Esophagus mucosa (tissue), 1 donor: ENCODE measurements at regions not wholly inside any gene's neighbourhood (a gene's known extent, or its start where the extent isn't known, plus 50 kb on each side); places are given as distances from the start of the nearest gene placed in this dataset.
"Not testable (repeated sequence)": the region's sequence is repeated elsewhere in the genome, so short reads cannot be mapped to it uniquely, and the experiment has no call there.

Experiments used
- ATAC-seq: fragments of 200-7000 bp; cut with Tn5 transposase; one replicate; pipeline ENCODE4 v1.9.1; 2020
- donor health status: DM: yes; HTN: yes; CAD: no.

GRCh38 chrX:125507119-125507518 lies 187.4 kb downstream of the TEX13C start:
- no peak for ATAC-seq

GRCh38 chrX:125520029-125520428 lies 200.4 kb downstream of the TEX13C start:
- ATAC-seq: no peak

- no peak for ATAC-seq
These were observed 203.1 kb downstream of the TEX13C start for GRCh38 chrX:125522752-125523151.

GRCh38 chrX:125532411-125533089 lies 212.9 kb downstream of the TEX13C start:
- no peak for ATAC-seq

- ATAC-seq: no peak
These were observed 213.7 kb downstream of the TEX13C start for GRCh38 chrX:125533352-125533751.

- no peak for ATAC-seq
These were observed 224.5 kb downstream of the TEX13C start for GRCh38 chrX:125544031-125544660.

GRCh38 chrX:125544856-125545255 lies 225.2 kb downstream of the TEX13C start:
- peak; percentile 26 for ATAC-seq

- no peak for ATAC-seq
These were observed 257.8 kb downstream of the TEX13C start for GRCh38 chrX:125577479-125577878.

- no peak for ATAC-seq
These were observed 284.8 kb downstream of the TEX13C start for GRCh38 chrX:125604448-125604847.

- no peak for ATAC-seq
These were observed 285.5 kb downstream of the TEX13C start for GRCh38 chrX:125605145-125605544.

- ATAC-seq: not testable (repeated sequence)
These were observed 295.1 kb downstream of the TEX13C start for GRCh38 chrX:125614591-125615343.

- ATAC-seq: no peak
These were observed 301.3 kb downstream of the TEX13C start for GRCh38 chrX:125620715-125621587.

GRCh38 chrX:125621588-125621927 lies 301.9 kb downstream of the TEX13C start:
- ATAC-seq: no peak

GRCh38 chrX:125622899-125623298 lies 303.2 kb downstream of the TEX13C start:
- no peak for ATAC-seq

GRCh38 chrX:125627676-125628075 lies 308.0 kb downstream of the TEX13C start:
- ATAC-seq: no peak

GRCh38 chrX:125628435-125628834 lies 308.8 kb downstream of the TEX13C start:
- ATAC-seq: no peak

GRCh38 chrX:125641405-125641804 lies 321.7 kb downstream of the TEX13C start:
- no peak for ATAC-seq

- no peak for ATAC-seq
These were observed 326.5 kb downstream of the TEX13C start for GRCh38 chrX:125646195-125646594.

GRCh38 chrX:125651426-125651825 lies 331.8 kb downstream of the TEX13C start:
- no peak for ATAC-seq

GRCh38 chrX:125654501-125654900 lies 334.8 kb downstream of the TEX13C start:
- ATAC-seq: no peak

GRCh38 chrX:125673758-125674157 lies 354.1 kb downstream of the TEX13C start:
- no peak for ATAC-seq

- ATAC-seq: no peak
These were observed 358.6 kb downstream of the TEX13C start for GRCh38 chrX:125678258-125678657.

GRCh38 chrX:125680366-125680765 lies 360.7 kb downstream of the TEX13C start:
- ATAC-seq: no peak
